GM23248 (cell line): ENCODE measurements at regions not wholly inside any gene's neighbourhood (a gene's known extent, or its start where the extent isn't known, plus 50 kb on each side); places are given as distances from the start of the nearest gene placed in this dataset.

Experiments used
- EZH2 ChIP-seq: fragments of 200-600 bp; sonication (generic); IDR thresholded peaks from 2 replicates; pipeline ENCODE4 v1.6.1; 2018; ENCODE audit warnings: antibody characterized with exemption, mild to moderate bottlenecking; ENCODE audit not compliant: insufficient read depth, poor library complexity, severe bottlenecking
- EZH2phosphoT487 ChIP-seq: fragments of 200-600 bp; sonication (generic); IDR thresholded peaks from 2 replicates; pipeline ENCODE4 v1.6.1; 2018; ENCODE audit warnings: antibody characterized with exemption, moderate library complexity, mild to moderate bottlenecking, low read depth; ENCODE audit not compliant: insufficient read depth

DNA sequence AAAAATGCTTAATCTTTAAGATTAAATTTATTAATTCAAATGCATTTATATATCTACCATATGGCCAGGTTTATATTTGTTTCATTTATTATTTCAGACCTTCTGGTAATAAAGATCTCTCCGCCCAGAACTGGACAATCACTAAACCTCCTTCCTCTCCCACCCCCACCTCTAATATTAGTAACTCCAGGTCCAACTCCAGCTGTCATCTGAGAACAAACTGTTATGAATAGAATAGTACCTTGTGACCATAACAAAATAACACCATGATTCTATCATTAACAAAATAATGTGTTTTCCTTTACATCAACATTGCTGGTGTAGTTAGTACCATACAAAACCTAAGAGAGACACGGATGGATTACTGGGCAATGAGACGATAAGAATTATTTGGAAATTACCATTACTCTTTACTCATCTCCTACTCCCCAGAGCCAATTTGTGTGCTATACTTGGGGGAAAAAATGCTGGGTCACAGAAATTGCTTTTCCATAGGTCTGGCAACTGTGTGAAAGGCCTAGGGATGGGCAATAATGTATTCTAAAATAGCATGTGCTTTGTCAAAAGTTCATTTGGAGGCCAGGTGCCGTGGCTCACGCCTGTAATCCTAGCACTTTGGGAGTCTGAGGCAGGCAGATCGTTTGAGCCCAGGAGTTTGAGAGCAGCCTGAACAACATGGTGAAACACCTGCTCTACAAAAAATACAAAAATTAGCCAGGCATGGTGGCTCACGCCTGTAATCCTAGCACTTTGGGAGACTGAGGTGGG is 186.1 kb downstream of the ENC1 start:
- TF ChIP-seq EZH2 (no peak), EZH2phosphoT487 (no peak)
